ENCODE measurements at regions not wholly inside any gene's neighbourhood (a gene's known extent, or its start where the extent isn't known, plus 50 kb on each side); places are given as distances from the start of the nearest gene placed in this dataset.

DNA sequence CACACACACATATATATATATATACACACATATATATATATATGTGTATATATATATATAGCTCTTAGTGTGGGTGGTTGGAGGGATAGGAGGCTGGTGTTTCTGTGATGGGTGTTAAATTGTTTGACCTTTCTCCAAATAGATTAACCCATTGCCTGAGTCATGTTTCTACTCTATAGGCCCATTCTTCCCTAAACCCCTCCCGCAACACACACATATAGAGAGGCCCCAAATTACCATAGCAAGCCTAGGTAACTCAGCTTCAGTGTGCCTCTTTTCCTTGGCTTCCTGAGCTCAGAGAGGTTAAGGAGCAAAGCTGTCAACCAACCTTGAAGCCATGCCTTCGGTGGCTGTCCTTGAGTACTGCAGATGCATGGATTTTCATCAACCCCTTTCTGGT, 98.7 kb upstream of the ADO start:
- no peak for DNase-seq (ENCODE audit: low spot score)

- no peak for DNase-seq (ENCODE audit: low spot score)
Measured at GRCh38 chr10:62707810-62708209, 96.7 kb upstream of the ADO start.

- DNase-seq (ENCODE audit: low spot score), result no peak
Measured at GRCh38 chr10:62708569-62708968, 96.0 kb upstream of the ADO start.

GRCh38 chr10:62709200-62709599, 95.3 kb upstream of the ADO start:
- DNase-seq (ENCODE audit: low spot score), result no peak

DNA sequence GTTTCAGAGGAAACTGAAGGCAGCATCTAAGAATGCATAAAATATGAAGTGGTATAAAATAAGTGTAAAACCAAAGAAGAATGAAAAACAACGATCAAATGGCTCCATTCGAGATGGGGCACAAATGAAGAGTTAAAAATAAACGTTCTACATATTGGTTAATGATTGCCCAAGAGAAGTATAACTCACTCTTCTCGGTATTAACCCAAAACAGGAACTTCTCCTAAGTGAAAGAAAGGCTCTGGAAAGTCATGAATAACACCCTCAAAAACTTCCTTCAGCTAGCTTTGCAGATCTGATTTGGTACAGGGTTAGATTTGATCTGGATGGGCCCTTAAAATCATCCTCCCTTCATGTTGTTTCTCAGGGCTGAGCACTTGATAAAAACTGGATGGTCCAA, 94.3 kb upstream of the ADO start:
- no peak for DNase-seq (ENCODE audit: low spot score)

- no peak for DNase-seq (ENCODE audit: low spot score)
Measured at GRCh38 chr10:62715383-62715782, 89.1 kb upstream of the ADO start.

- no peak for DNase-seq (ENCODE audit: low spot score)
Measured at GRCh38 chr10:62718585-62718984, 85.9 kb upstream of the ADO start.

DNA sequence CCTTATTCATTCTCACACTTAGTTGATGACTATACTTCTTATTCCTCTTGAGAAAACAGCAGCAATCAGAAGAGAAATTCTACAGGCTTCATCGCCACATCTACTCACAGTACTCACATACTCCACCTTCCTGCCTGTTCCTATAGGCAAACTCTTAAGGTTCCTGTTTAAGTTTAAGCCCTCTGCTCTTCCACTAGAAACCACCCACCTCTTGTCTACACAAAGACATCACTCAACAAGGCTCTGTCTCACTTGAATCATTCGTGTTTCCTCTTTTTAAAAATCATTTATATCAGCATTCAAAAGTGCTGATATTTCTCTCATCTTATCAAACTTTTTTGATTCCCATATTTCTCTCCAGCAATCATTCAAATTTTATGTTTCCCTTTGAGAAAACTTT, 85.5 kb upstream of the ADO start:
- DNase-seq (ENCODE audit: low spot score), result no peak

DNA sequence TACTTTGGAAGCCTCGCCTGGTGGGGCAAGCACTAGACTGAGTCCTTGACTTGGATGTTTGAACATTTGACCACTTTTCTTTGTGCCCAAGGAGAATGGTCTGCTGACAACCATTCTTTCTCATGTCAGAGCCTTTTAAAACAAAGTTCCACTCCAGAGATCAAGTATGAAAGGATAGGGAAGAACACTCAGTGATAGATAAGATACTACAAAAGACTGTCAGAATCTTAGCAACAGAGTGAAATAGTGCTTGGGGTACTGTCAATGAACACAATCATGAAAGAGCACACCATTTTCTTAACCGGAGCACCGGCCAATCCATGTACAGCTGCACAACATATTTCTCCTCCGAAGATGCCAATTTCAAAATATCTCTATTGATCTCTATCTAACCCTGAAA, 82.8 kb upstream of the ADO start:
- no peak for DNase-seq (ENCODE audit: low spot score)

DNA sequence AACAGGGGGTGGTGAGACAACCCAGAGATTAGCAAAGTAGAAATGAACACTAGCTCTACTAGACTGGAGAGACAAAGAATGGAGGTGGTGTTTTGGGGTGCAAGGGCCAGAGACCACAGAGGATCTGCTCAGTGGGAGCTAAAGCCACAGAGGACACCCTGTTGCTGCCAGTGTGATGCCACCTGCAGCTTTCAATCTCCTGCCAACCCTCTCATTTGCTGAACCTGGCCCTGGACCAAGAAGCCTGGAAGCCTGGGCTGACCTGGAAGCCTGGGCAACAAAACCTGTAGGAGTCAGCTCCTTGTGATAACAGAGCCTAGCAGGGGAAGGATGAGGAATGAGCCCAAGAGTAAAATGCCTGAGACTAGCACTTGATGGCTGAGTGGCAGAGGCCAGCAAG, 81.1 kb upstream of the ADO start:
- no peak for DNase-seq (ENCODE audit: low spot score)

GRCh38 chr10:62724465-62724864, 80.1 kb upstream of the ADO start:
- DNase-seq (ENCODE audit: low spot score), result peak; percentile 14

- no peak for DNase-seq (ENCODE audit: low spot score)
Measured at GRCh38 chr10:62726142-62726541, 78.4 kb upstream of the ADO start.

GRCh38 chr10:62726638-62727037, 77.9 kb upstream of the ADO start:
- no peak for DNase-seq (ENCODE audit: low spot score)

DNA sequence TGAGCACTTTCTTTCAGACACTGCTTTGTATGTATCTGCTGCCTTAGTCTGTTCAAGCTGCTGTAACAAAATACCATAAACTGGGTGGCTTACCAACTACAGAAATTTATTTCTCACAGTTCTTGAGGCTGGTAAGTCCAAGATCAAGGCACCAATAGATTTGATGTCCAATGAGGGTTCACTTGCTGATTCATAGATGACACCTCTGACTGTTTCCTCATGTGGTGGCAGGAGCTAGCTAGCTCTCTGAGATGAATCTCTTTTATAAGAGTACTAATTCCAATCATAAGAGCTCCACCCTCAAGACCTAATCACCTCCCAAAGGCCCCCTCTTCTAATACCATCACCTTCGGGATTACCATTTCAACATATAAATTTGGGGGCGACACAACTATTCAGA, 76.6 kb upstream of the ADO start:
- DNase-seq (ENCODE audit: low spot score), result no peak

DNA sequence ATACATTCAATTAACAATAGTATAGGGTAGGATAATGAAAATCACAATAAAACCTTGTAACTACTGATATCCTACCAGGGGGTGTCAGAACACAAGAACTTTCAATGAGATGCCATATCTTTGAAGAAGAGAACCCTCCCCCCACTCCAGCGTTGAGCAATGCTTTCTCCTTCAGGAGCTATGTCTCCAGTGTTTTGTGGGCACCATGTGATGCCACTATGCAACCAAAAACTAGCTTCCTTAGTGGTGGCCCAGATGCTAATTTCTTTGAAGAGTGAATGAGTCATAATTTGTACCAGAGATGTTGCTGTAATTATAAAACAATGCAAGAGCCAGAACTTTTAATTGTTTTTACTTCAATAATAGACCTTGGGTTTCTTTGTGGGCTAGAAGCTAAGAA, 76.0 kb upstream of the ADO start:
- no peak for DNase-seq (ENCODE audit: low spot score)

DNA sequence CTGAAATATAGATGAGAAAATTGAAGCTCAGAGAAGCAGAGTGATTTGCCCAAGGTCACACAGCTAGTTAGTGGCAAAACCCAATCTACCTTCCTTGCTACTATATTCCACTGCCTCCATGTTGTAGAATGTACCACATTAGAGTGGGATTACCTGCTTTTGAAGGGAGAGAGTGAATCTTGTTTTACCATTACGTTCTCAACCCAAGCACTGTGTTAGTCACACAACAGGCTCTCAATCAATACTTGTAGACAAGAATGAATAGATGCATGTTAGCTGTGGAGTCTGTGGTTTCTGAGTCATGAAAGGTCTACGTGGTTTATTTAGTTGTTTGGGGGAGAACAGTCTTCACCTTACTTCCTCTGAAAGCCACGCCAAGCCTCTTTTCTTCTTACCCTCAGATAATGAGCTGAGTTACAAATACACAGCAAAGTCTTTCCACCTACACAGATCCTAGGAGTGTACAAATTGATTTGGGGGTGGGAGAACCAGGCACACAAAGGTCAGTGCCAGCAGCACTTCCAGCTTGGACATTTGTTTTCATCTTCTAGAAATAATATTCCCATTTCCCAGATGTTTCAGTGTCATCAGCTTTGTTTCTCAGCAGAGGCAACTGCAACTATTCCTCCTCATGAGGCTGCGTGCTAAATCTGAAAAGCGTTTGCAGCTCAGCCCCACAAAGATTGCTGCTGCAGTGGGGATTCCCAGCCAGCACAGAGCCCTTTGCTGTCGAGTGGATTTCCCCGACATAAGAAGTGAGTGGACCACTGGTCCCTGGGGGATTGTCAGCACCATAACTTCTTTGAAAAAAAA, 71.5 kb upstream of the ADO start:
- DNase-seq (ENCODE audit: low spot score), result peak; percentile 17

DNA sequence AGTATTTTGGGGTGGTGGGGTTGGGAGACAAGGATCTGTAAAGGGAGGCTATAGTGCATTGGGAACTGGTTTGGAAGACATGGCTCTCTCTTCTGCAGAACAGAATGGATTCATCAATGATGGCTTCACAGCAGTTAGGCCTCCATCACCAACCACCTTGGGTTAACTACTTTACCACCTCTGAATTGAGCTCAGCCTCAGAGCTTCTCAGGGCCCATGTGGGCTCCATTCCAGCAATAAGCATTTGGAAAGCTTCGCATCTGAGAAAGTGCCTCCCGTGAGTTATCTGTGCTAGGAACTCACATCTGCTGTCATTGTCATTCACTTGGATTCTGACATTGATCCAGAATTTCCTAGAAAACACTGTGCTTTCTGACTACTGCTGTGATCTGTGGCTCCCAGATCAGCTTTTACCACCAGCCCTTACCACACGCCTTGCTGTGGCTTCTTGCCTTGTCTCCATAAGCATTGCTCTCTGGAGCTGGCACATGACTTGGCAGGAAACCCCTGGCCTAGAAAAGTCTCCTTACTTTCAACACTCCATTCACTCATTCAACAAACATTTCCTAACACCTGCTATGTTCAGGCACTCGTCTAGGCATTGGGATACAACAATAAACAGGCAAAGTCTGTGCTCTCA, 70.7 kb upstream of the ADO start:
- no peak for DNase-seq (ENCODE audit: low spot score)

DNA sequence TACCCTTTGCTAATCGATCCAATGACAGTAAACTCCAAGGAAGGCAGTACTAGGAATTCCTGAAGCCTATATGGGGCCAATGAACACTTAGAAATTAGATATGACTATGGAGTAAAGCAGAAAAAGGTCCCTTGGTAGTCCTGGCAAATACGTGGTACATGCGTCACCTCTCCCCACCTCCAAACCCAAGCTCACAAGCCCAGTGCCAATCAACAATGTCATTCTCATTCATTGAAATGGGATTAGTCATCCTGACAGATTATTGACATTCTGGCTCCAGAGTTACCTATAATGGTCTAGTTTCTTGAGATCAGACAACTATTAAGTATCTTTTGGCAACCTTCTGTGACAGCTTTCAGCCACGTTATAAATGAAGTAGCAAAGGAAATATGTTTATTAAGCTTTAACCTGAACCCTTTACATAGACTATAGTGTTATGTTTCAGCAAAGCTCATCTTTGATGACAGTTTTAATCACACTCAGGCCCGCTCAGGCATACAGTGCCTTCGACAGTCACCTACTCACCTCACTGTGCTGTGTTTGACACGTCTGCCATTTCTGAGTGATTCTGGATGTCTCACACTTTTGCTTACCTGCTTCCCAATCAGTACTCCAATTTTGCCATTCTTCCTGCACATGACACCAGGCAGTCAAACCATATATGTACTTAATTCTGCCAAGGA, 69.6 kb upstream of the ADO start:
- no peak for DNase-seq (ENCODE audit: low spot score)

DNA sequence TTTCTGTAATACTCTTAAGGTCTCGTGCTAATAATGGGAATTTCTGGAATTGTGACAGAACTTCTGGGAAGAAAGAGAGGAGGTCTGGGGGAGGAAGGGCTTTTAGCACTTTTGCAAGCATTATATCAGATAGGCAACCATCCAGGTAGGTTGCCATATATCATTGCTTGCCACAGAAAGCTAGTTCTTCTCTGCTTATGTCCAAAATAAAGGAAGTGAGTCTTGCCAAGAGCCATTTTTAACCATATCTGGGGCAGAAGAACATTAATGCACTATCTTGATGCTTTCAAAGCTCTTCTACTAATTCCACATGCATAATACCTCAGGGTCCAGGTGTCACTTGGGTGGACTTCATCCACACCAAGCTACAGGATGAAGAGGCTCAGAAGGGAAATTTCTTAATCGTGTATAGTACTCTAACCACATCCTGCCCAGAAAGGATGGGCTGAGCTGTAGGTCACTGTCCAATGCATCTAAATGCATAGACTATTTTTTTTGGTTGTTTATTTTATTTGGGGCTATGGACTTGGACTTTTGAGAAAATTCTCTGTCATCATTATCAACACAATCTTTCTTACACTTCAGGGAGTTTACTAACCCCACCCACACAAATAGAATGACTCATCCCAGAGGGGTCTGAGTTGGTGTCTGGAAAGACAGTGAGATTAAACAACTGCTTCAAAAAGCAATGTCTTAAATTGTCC, 68.9 kb upstream of the ADO start:
- peak; percentile 25 for DNase-seq (ENCODE audit: low spot score)

DNA sequence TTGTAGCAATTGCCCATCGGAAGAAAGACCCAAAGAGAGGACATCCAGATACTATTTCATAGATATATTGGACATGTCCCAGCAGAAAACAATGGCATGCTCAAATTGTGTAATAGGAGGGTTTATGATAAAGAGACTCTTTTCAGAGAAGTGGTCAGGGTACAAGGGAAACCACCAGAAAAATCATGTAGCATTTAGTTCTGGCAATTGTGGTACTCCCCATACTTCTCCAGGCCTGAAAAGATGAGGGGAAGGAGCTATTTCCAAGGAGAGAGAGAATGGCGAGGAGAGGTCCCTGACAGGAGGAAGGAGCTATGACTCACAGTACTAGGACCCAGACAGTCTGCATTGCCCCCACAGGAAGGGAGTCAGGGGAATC, 68.4 kb upstream of the ADO start:
- no peak for DNase-seq (ENCODE audit: low spot score)

GRCh38 chr10:62738916-62739315, 65.6 kb upstream of the ADO start:
- DNase-seq (ENCODE audit: low spot score), result no peak

- no peak for DNase-seq (ENCODE audit: low spot score)
Measured at GRCh38 chr10:62740885-62741745, 63.4 kb upstream of the ADO start.
